ENCODE measurements at regions not wholly inside any gene's neighbourhood (a gene's known extent, or its start where the extent isn't known, plus 50 kb on each side); places are given as distances from the start of the nearest gene placed in this dataset.

GRCh38 chr4:101699441-101700124, 90.9 kb upstream of the BANK1 start:
- dilution Hi-C loops (cut with MboI; ENCODE audit: extremely low pct_ligation_motif_present, low sequenced_read_pairs) = no loop called here
- no peak overlapping the region for H3K9ac ChIP-seq (ENCODE audit: control insufficient read depth, extremely low read depth, insufficient read depth, low read length)
- H2AFZ ChIP-seq (ENCODE audit: control insufficient read depth, low read length) = no peak overlapping the region
- no peaks in the 10 kb centered on the region for H3K27me3 ChIP-seq (ENCODE audit: control insufficient read depth, extremely low read depth, insufficient read depth, low read length)
- no peaks in the 10 kb centered on the region for H3K9me1 ChIP-seq (ENCODE audit: control insufficient read depth, extremely low read depth, insufficient read depth, low read length)
- H4K20me1 ChIP-seq (ENCODE audit: control insufficient read depth, extremely low read depth, insufficient read depth, low read length) = no peaks in the 10 kb centered on the region
- H3K4me1 ChIP-seq (ENCODE audit: control insufficient read depth, extremely low read depth, insufficient read depth, low read length) = peaks cover 6% of the 10 kb centered on the region
- no peak for TF ChIP-seq EZH2 (IDR thresholded peaks at IDR 0.05; ENCODE audit: low read length)
- TF ChIP-seq, protein P1, sequence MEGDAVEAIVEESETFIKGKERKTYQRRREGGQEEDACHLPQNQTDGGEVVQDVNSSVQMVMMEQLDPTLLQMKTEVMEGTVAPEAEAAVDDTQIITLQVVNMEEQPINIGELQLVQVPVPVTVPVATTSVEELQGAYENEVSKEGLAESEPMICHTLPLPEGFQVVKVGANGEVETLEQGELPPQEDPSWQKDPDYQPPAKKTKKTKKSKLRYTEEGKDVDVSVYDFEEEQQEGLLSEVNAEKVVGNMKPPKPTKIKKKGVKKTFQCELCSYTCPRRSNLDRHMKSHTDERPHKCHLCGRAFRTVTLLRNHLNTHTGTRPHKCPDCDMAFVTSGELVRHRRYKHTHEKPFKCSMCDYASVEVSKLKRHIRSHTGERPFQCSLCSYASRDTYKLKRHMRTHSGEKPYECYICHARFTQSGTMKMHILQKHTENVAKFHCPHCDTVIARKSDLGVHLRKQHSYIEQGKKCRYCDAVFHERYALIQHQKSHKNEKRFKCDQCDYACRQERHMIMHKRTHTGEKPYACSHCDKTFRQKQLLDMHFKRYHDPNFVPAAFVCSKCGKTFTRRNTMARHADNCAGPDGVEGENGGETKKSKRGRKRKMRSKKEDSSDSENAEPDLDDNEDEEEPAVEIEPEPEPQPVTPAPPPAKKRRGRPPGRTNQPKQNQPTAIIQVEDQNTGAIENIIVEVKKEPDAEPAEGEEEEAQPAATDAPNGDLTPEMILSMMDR (optimal IDR thresholded peaks at IDR 0.05 in 1 of 3, IDR thresholded peaks at IDR 0.05 in 1 of 3, conservative IDR thresholded peaks at IDR 0.05 in 1 of 3; ENCODE audit: extremely low read depth in 1 of 3, insufficient read depth in 2 of 3, low read length in 3 of 3) = no peak
- H3K4me3 ChIP-seq (ENCODE audit: control insufficient read depth in 2 of 3, extremely low read depth in 1 of 3, insufficient read depth in 2 of 3, low read depth in 1 of 3, low read length in 3 of 3) = no peak overlapping the region
- H3K36me3 ChIP-seq (ENCODE audit: control insufficient read depth in 2 of 2, extremely low read depth in 1 of 2, insufficient read depth in 2 of 2, low read length in 2 of 2) = no peaks in the 10 kb centered on the region
- no peak overlapping the region for H3K27ac ChIP-seq (ENCODE audit: control insufficient read depth, insufficient read depth, low read length)
- FAIRE-seq (no peak), DNase-seq (ENCODE audit: low read depth, low spot score) (no peak)
- H3K9me3 ChIP-seq (ENCODE audit: control insufficient read depth, low read depth, low read length) = no peaks in the 10 kb centered on the region
- H3K79me2 ChIP-seq (ENCODE audit: control insufficient read depth, insufficient read depth, low read length) = no peaks in the 10 kb centered on the region
- no peak overlapping the region for H3K4me2 ChIP-seq (ENCODE audit: control insufficient read depth, extremely low read depth, insufficient read depth, low read depth, low read length)

GRCh38 chr4:101697266-101697665, 93.3 kb upstream of the BANK1 start:
- Histone ChIP-seq H3K27ac (ENCODE audit: control insufficient read depth, insufficient read depth, low read length) (no peak overlapping the region), H3K27me3 (ENCODE audit: control insufficient read depth, extremely low read depth, insufficient read depth, low read length) (no peaks in the 10 kb centered on the region), H4K20me1 (ENCODE audit: control insufficient read depth, extremely low read depth, insufficient read depth, low read length) (no peaks in the 10 kb centered on the region), H3K4me3 (ENCODE audit: control insufficient read depth in 2 of 3, extremely low read depth in 1 of 3, insufficient read depth in 2 of 3, low read depth in 1 of 3, low read length in 3 of 3) (no peak overlapping the region), H3K36me3 (ENCODE audit: control insufficient read depth in 2 of 2, extremely low read depth in 1 of 2, insufficient read depth in 2 of 2, low read length in 2 of 2) (no peaks in the 10 kb centered on the region), H3K4me2 (ENCODE audit: control insufficient read depth, extremely low read depth, insufficient read depth, low read depth, low read length) (no peak overlapping the region), H3K9ac (ENCODE audit: control insufficient read depth, extremely low read depth, insufficient read depth, low read length) (no peak overlapping the region), H3K9me3 (ENCODE audit: control insufficient read depth, low read depth, low read length) (no peaks in the 10 kb centered on the region), H3K9me1 (ENCODE audit: control insufficient read depth, extremely low read depth, insufficient read depth, low read length) (no peaks in the 10 kb centered on the region), H2AFZ (ENCODE audit: control insufficient read depth, low read length) (no peak overlapping the region), H3K4me1 (ENCODE audit: control insufficient read depth, extremely low read depth, insufficient read depth, low read length) (peaks cover 16% of the 10 kb centered on the region), H3K79me2 (ENCODE audit: control insufficient read depth, insufficient read depth, low read length) (no peaks in the 10 kb centered on the region)
- TF ChIP-seq EZH2 (IDR thresholded peaks at IDR 0.05; ENCODE audit: low read length) = no peak
- TF ChIP-seq, protein P1 (optimal IDR thresholded peaks at IDR 0.05 in 1 of 3, IDR thresholded peaks at IDR 0.05 in 1 of 3, conservative IDR thresholded peaks at IDR 0.05 in 1 of 3; ENCODE audit: extremely low read depth in 1 of 3, insufficient read depth in 2 of 3, low read length in 3 of 3) = no peak
- dilution Hi-C loops (cut with MboI; ENCODE audit: extremely low pct_ligation_motif_present, low sequenced_read_pairs) = no loop called here
- DNase-seq (ENCODE audit: low read depth, low spot score) (no peak), FAIRE-seq (peak; percentile 34)
